HG03064 (cell line): ENCODE measurements at regions not wholly inside any gene's neighbourhood (a gene's known extent, or its start where the extent isn't known, plus 50 kb on each side); places are given as distances from the start of the nearest gene placed in this dataset.

Experiments used
- ATAC-seq: cut with Tn5 transposase; IDR thresholded peaks from one replicate; pipeline ENCODE4 v1.9.1; 2021; ENCODE audit warnings: low read depth; ENCODE audit not compliant: unreplicated experiment

- ATAC-seq, result no peak
Observed at GRCh38 chr2:126824663-126825062, 74.0 kb upstream of the TEX51 start.

GRCh38 chr2:126825316-126825715 is 73.4 kb upstream of the TEX51 start:
- no peak for ATAC-seq

GRCh38 chr2:126826491-126826890 is 72.2 kb upstream of the TEX51 start:
- ATAC-seq, result no peak

GRCh38 chr2:126827371-126827770 is 71.3 kb upstream of the TEX51 start:
- ATAC-seq, result no peak

GRCh38 chr2:126828051-126828450 is 70.6 kb upstream of the TEX51 start:
- no peak for ATAC-seq

GRCh38 chr2:126828491-126828890 is 70.2 kb upstream of the TEX51 start:
- no peak for ATAC-seq

- no peak for ATAC-seq
Observed at GRCh38 chr2:126831234-126832005, 67.3 kb upstream of the TEX51 start.

- no peak for ATAC-seq
Observed at GRCh38 chr2:126832014-126832413, 66.7 kb upstream of the TEX51 start.

- ATAC-seq, result no peak
Observed at GRCh38 chr2:126832757-126833156, 65.9 kb upstream of the TEX51 start.

GRCh38 chr2:126834006-126834659 is 64.6 kb upstream of the TEX51 start:
- no peak for ATAC-seq

GRCh38 chr2:126835261-126835660 is 63.4 kb upstream of the TEX51 start:
- no peak for ATAC-seq

GRCh38 chr2:126835831-126836230 is 62.9 kb upstream of the TEX51 start:
- no peak for ATAC-seq

- no peak for ATAC-seq
Observed at GRCh38 chr2:126836761-126837679, 61.7 kb upstream of the TEX51 start.

- no peak for ATAC-seq
Observed at GRCh38 chr2:126837966-126838715, 60.5 kb upstream of the TEX51 start.

- ATAC-seq, result no peak
Observed at GRCh38 chr2:126838716-126838985, 60.0 kb upstream of the TEX51 start.

- ATAC-seq, result no peak
Observed at GRCh38 chr2:126839796-126840195, 58.9 kb upstream of the TEX51 start.

GRCh38 chr2:126843081-126843480 is 55.6 kb upstream of the TEX51 start:
- ATAC-seq, result no peak

- ATAC-seq, result no peak
Observed at GRCh38 chr2:126846241-126846640, 52.4 kb upstream of the TEX51 start.
